Psoas muscle (tissue), 7 donors: ENCODE measurements at regions not wholly inside any gene's neighbourhood (a gene's known extent, or its start where the extent isn't known, plus 50 kb on each side); places are given as distances from the start of the nearest gene placed in this dataset.

ENCODE experiments used
- ATAC-seq, 4 donors: fragments of 200-7000 bp; cut with Tn5 transposase; one replicate each; pipeline ENCODE4 v1.9.1; 2020; ENCODE audit warnings: moderate library complexity in 3 of 4, mild to moderate bottlenecking in 2 of 4
- DNase-seq, 2 donors: peaks; one replicate each; pipeline ENCODE4 v3.0.0-alpha.2; 2020
- H3K27ac ChIP-seq: fragments of 200-600 bp; one replicate; pipeline ENCODE4 v1.8.0; 2022
- H3K27me3 ChIP-seq, 3 donors: fragments of 200-600 bp in 1 of 3; one replicate each; pipeline versions ENCODE4 v1.6.1 to v1.8.0; 2013 to 2022; ENCODE audit warnings: low read length in 2 of 3, mild to moderate bottlenecking in 2 of 3, moderate library complexity in 1 of 3; ENCODE audit not compliant: insufficient read depth in 3 of 3
- H3K36me3 ChIP-seq, 2 donors: fragments of 200-600 bp in 1 of 2; one replicate each; pipeline versions ENCODE4 v1.6.1 to v1.8.0; 2013 to 2022; ENCODE audit warnings: low read depth in 1 of 2, mild to moderate bottlenecking in 1 of 2, moderate library complexity in 1 of 2; ENCODE audit not compliant: insufficient read depth in 1 of 2
- H3K4me1 ChIP-seq: fragments of 200-600 bp; one replicate; pipeline ENCODE4 v1.8.0; 2022
- H3K4me3 ChIP-seq: fragments of 200-600 bp; one replicate; pipeline ENCODE4 v1.8.0; 2022; ENCODE audit warnings: mild to moderate bottlenecking
- H3K9me3 ChIP-seq: fragments of 200-600 bp; one replicate; pipeline ENCODE4 v1.8.0; 2022
- CTCF ChIP-seq: fragments of 200-600 bp; IDR thresholded peaks from one replicate; pipeline ENCODE4 v1.8.0; 2022; ENCODE audit warnings: antibody characterized with exemption
- WGBS, 3 donors: extraction: QIAGEN DNeasy Blood & Tissue Kit; methylation state at CpG; one replicate each; pipeline versions ENCODE4 v1.1.6 to v1.1.7; 2013; 5-methylcytosine and 5-hydroxymethylcytosine counted together
- intact Hi-C, 2 donors: fragments of 100-400 bp; cut with DNase I; formaldehyde crosslinking; loops; one replicate each; pipeline versions ENCODE4 v1.11.0 to v1.14.2; 2022
- donor health status: healthy with polysubstance abuse.
- donor health status: DM: no; HTN: no; CAD: no; lungs with moderate emphysema.
- donor health status: Bipolar disorder and iron deficiency.
- donor health status: healthy.
- donor health status: DM: yes; HTN: yes; CAD: no.
- donor health status: DM: no; HTN: no; CAD: no.
- donor health status: DM: yes; HTN: yes; CAD: no.

- Histone ChIP-seq H3K27me3 (no peaks in the 10 kb centered on the region), H3K9me3 (peaks cover 5% of the 10 kb centered on the region), H3K4me3 (no peak overlapping the region), H3K36me3 (no peaks in the 10 kb centered on the region), H3K4me1 (no peaks in the 10 kb centered on the region), H3K27ac (no peak overlapping the region)
- no peak for TF ChIP-seq CTCF
- WGBS, 3 donors = 79 to 91% (median 88%) methylated on average over 3 of the region's 3 CpGs
- no peak for ATAC-seq
- DNase-seq = no peak
- intact Hi-C loops = no loop called here
Measured at GRCh38 chr13:44004878-44005277, 125.2 kb downstream of the LACC1 start.

DNA sequence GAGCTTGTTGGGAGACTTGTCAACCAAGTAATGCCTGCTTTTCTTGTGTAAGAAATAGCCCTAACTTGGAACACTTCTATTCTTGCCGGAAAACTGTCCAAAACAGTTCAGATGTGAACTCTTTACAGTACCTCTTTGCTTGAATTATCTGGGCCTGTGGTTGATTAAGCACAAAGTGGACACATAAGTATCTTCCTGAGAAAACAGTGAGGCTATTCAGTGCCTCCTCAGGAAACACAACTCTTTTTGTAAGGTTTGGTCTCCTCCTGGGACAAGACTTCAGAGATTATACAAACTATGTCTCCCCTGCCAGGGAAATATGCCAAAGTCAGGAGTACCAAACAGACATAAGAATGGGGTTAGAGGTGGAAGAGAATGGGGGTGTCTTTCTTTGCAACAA is 127.7 kb downstream of the LACC1 start:
- Histone ChIP-seq H3K27ac (no peak overlapping the region), H3K4me1 (no peaks in the 10 kb centered on the region), H3K27me3 (no peaks in the 10 kb centered on the region), H3K9me3 (peaks cover 5% of the 10 kb centered on the region), H3K4me3 (no peak overlapping the region), H3K36me3 (no peaks in the 10 kb centered on the region)
- ATAC-seq (no peak), DNase-seq (no peak)
- intact Hi-C loops = no loop called here
- no peak for TF ChIP-seq CTCF
- 94 to 100% (median 97%) methylated on average over 1 of the region's 1 CpG for WGBS, 3 donors

GRCh38 chr13:44011036-44011435 is 131.3 kb downstream of the LACC1 start:
- ATAC-seq (peak in 1 of 4 donors; percentile 51), DNase-seq (no peak)
- no peak for TF ChIP-seq CTCF
- H3K27ac ChIP-seq = no peak overlapping the region
- no peaks in the 10 kb centered on the region for H3K27me3 ChIP-seq
- peaks cover 5% of the 10 kb centered on the region for H3K9me3 ChIP-seq
- 93 to 95% (median 94%) methylated on average over 2 of the region's 2 CpGs for whole genome bisulfite sequencing, 3 donors
- H3K4me3 ChIP-seq = no peak overlapping the region
- intact Hi-C loops = no loop called here
- H3K36me3 ChIP-seq = no peaks in the 10 kb centered on the region
- peaks cover 19% of the 10 kb centered on the region for H3K4me1 ChIP-seq

DNA sequence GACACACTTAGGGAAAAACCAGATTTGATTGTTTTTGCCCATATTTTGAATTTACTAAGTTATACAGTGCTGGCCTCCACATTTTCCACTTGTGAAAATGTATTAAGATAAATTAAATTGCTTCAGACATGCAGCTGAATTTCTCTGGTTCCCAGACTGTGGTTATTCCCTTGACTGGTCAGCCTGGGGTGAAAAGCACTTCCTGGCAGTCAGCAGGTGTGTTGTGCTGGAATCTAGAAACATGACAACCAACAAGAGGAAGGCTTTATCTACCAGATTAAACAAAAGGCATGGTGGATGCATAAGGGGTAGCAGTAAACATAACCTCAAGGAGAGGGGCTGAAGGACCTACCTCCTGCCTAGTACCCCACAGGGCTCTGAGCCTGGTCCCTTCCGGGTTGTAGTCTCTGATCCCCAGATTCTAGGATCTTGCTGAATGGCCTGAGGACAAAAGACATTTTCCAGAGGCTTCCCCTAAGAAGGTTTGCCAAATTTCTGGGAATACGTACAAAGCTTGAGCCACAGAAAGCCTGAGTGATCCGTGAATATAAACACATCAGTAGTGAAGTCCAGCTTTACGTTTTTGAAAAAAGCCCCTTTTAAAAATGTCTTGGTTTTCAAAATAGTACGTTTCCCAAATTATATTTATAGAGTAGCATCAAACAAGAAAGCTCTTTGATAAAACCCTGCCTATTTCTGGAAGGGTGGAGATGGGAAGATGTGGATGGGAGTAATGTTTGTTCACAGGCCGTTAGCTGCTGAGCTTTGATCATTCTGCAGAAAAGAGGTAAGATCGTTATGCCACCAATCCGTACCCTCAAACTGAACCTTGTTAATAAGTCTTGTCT is 133.4 kb downstream of the LACC1 start:
- peak overlapping the region; percentile 42 for H3K27ac ChIP-seq
- H3K4me1 ChIP-seq = peaks cover 19% of the 10 kb centered on the region
- no peaks in the 10 kb centered on the region for H3K27me3 ChIP-seq
- no peak overlapping the region for H3K4me3 ChIP-seq
- DNase-seq (no peak), ATAC-seq (peak in 1 of 4 donors; percentile 12)
- no peak for TF ChIP-seq CTCF
- intact Hi-C loops = no loop called here
- no peaks in the 10 kb centered on the region for H3K36me3 ChIP-seq
- WGBS, 3 donors = 66 to 78% (median 69%) methylated on average over 8 of the region's 8 CpGs
- no peaks in the 10 kb centered on the region for H3K9me3 ChIP-seq
